Neuron (in vitro differentiated cells): ENCODE measurements at regions not wholly inside any gene's neighbourhood (a gene's known extent, or its start where the extent isn't known, plus 50 kb on each side); places are given as distances from the start of the nearest gene placed in this dataset.
A peak's percentile ranks its signal among the peaks of the same experiment; 100 is the strongest.

Experiments used
- H2AFZ ChIP-seq: one replicate; pipeline ENCODE4 v1.6.1; 2013; ENCODE audit warnings: low read depth, mild to moderate bottlenecking, inconsistent platforms, low read length, moderate library complexity
- H3K27me3 ChIP-seq: one replicate; pipeline ENCODE4 v1.6.1; 2013; ENCODE audit warnings: low read length; ENCODE audit not compliant: insufficient read depth
- H3K36me3 ChIP-seq: one replicate; pipeline ENCODE4 v1.6.1; 2013; ENCODE audit warnings: low read length; ENCODE audit not compliant: insufficient read depth
- H3K4me1 ChIP-seq: one replicate; pipeline ENCODE4 v1.6.1; 2013; ENCODE audit warnings: low read length; ENCODE audit not compliant: insufficient read depth
- H3K4me3 ChIP-seq: 2 replicates; pipeline ENCODE4 v1.5.1; 2013; ENCODE audit warnings: mild to moderate bottlenecking, low read length, moderate library complexity
- H3K9me3 ChIP-seq: one replicate; pipeline ENCODE4 v1.6.1; 2013; ENCODE audit warnings: low read length

GRCh38 chr18:29191263-29191662 is 1014.3 kb upstream of the CDH2 start:
- H3K4me3 ChIP-seq: no peak overlapping the region
- no peaks in the 10 kb centered on the region for H3K36me3 ChIP-seq
- no peaks in the 10 kb centered on the region for H3K4me1 ChIP-seq
- no peaks in the 10 kb centered on the region for H3K27me3 ChIP-seq
- no peak overlapping the region for H2AFZ ChIP-seq
- no peaks in the 10 kb centered on the region for H3K9me3 ChIP-seq

- Histone ChIP-seq H3K27me3 (no peaks in the 10 kb centered on the region), H3K4me3 (no peak overlapping the region), H3K9me3 (no peaks in the 10 kb centered on the region), H2AFZ (no peak overlapping the region), H3K4me1 (peaks cover 5% of the 10 kb centered on the region), H3K36me3 (no peaks in the 10 kb centered on the region)
Observed at GRCh38 chr18:29188760-29189159, 1011.8 kb upstream of the CDH2 start.

GRCh38 chr18:29185801-29186200 is 1008.9 kb upstream of the CDH2 start:
- H2AFZ ChIP-seq: no peak overlapping the region
- no peaks in the 10 kb centered on the region for H3K9me3 ChIP-seq
- no peak overlapping the region for H3K4me3 ChIP-seq

GRCh38 chr18:29184654-29185053 is 1007.7 kb upstream of the CDH2 start:
- Histone ChIP-seq H3K36me3 (no peaks in the 10 kb centered on the region), H2AFZ (no peak overlapping the region), H3K27me3 (no peaks in the 10 kb centered on the region), H3K4me3 (no peak overlapping the region), H3K9me3 (no peaks in the 10 kb centered on the region), H3K4me1 (peaks cover 19% of the 10 kb centered on the region)

More at GRCh38 chr18:29185801-29186200, 1008.9 kb upstream of the CDH2 start:
- Histone ChIP-seq H3K36me3 (no peaks in the 10 kb centered on the region), H3K4me1 (peaks cover 19% of the 10 kb centered on the region), H3K27me3 (no peaks in the 10 kb centered on the region)

- H3K27me3 ChIP-seq: no peaks in the 10 kb centered on the region
- peak overlapping the region; percentile 68 for H2AFZ ChIP-seq
- H3K4me3 ChIP-seq: no peak overlapping the region
- H3K9me3 ChIP-seq: no peaks in the 10 kb centered on the region
- H3K4me1 ChIP-seq: peaks cover 21% of the 10 kb centered on the region
- H3K36me3 ChIP-seq: no peaks in the 10 kb centered on the region
Observed at GRCh38 chr18:29181151-29181901, 1004.4 kb upstream of the CDH2 start.

GRCh38 chr18:29176681-29177080 is 999.8 kb upstream of the CDH2 start:
- Histone ChIP-seq H3K4me3 (no peak overlapping the region), H3K9me3 (no peaks in the 10 kb centered on the region), H2AFZ (no peak overlapping the region), H3K36me3 (no peaks in the 10 kb centered on the region), H3K27me3 (no peaks in the 10 kb centered on the region), H3K4me1 (peaks cover 14% of the 10 kb centered on the region)

GRCh38 chr18:29174891-29175290 is 998.0 kb upstream of the CDH2 start:
- no peaks in the 10 kb centered on the region for H3K9me3 ChIP-seq
- H3K27me3 ChIP-seq: no peaks in the 10 kb centered on the region
- peaks cover 5% of the 10 kb centered on the region for H3K4me1 ChIP-seq
- no peak overlapping the region for H2AFZ ChIP-seq
- no peaks in the 10 kb centered on the region for H3K36me3 ChIP-seq
- no peak overlapping the region for H3K4me3 ChIP-seq

GRCh38 chr18:29172756-29173067 is 995.8 kb upstream of the CDH2 start:
- H3K27me3 ChIP-seq: no peaks in the 10 kb centered on the region
- no peak overlapping the region for H3K4me3 ChIP-seq
- H3K9me3 ChIP-seq: no peaks in the 10 kb centered on the region
- no peak overlapping the region for H2AFZ ChIP-seq
- H3K4me1 ChIP-seq: peaks cover 3% of the 10 kb centered on the region
- H3K36me3 ChIP-seq: no peaks in the 10 kb centered on the region

GRCh38 chr18:29171892-29172755 is 995.2 kb upstream of the CDH2 start:
- Histone ChIP-seq H3K4me3 (no peak overlapping the region), H3K36me3 (no peaks in the 10 kb centered on the region), H3K9me3 (no peaks in the 10 kb centered on the region), H3K27me3 (no peaks in the 10 kb centered on the region), H2AFZ (no peak overlapping the region), H3K4me1 (peaks cover 3% of the 10 kb centered on the region)

- Histone ChIP-seq H3K4me1 (peaks cover 6% of the 10 kb centered on the region), H3K9me3 (no peaks in the 10 kb centered on the region), H3K4me3 (no peak overlapping the region), H3K36me3 (no peaks in the 10 kb centered on the region), H2AFZ (no peak overlapping the region), H3K27me3 (no peaks in the 10 kb centered on the region)
Observed at GRCh38 chr18:29169599-29169998, 992.7 kb upstream of the CDH2 start.

- Histone ChIP-seq H3K9me3 (no peaks in the 10 kb centered on the region), H3K27me3 (no peaks in the 10 kb centered on the region), H3K36me3 (no peaks in the 10 kb centered on the region), H2AFZ (no peak overlapping the region), H3K4me1 (peaks cover 3% of the 10 kb centered on the region), H3K4me3 (no peak overlapping the region)
Observed at GRCh38 chr18:29164993-29165599, 988.2 kb upstream of the CDH2 start.

- H3K27me3 ChIP-seq: no peaks in the 10 kb centered on the region
- H3K36me3 ChIP-seq: no peaks in the 10 kb centered on the region
- H3K4me3 ChIP-seq: no peak overlapping the region
- H2AFZ ChIP-seq: no peak overlapping the region
- peaks cover 3% of the 10 kb centered on the region for H3K4me1 ChIP-seq
- no peaks in the 10 kb centered on the region for H3K9me3 ChIP-seq
Observed at GRCh38 chr18:29164020-29164706, 987.2 kb upstream of the CDH2 start.

- Histone ChIP-seq H2AFZ (no peak overlapping the region), H3K9me3 (no peaks in the 10 kb centered on the region), H3K4me3 (no peak overlapping the region), H3K4me1 (peaks cover 3% of the 10 kb centered on the region), H3K27me3 (no peaks in the 10 kb centered on the region), H3K36me3 (no peaks in the 10 kb centered on the region)
Observed at GRCh38 chr18:29163596-29163995, 986.7 kb upstream of the CDH2 start.
